ENCODE measurements at regions not wholly inside any gene's neighbourhood (a gene's known extent, or its start where the extent isn't known, plus 50 kb on each side); places are given as distances from the start of the nearest gene placed in this dataset.

- Histone ChIP-seq H3K36me3 (ENCODE audit: control insufficient read depth in 2 of 2, insufficient read depth in 2 of 2, low read length in 1 of 2) (no peaks in the 10 kb centered on the region), H3K9ac (ENCODE audit: control insufficient read depth, insufficient read depth, low read length) (no peak overlapping the region), H3K9me3 (replicated peaks; ENCODE audit: control insufficient read depth, insufficient read depth, low read length) (no peaks in the 10 kb centered on the region), H3K79me2 (ENCODE audit: control insufficient read depth, insufficient read depth, low read length) (no peaks in the 10 kb centered on the region), H3K4me2 (ENCODE audit: control insufficient read depth, insufficient read depth) (no peak overlapping the region), H2AFZ (ENCODE audit: control insufficient read depth, low read depth, low read length) (no peak overlapping the region), H3K27me3 (replicated peaks in 1 of 2; ENCODE audit: control insufficient read depth in 2 of 2, insufficient read depth in 2 of 2, low read length in 1 of 2) (no peaks in the 10 kb centered on the region), H3K4me1 (ENCODE audit: control insufficient read depth, insufficient read depth, low read length) (no peaks in the 10 kb centered on the region), H3K4me3 (no peak overlapping the region), H4K20me1 (ENCODE audit: control insufficient read depth, insufficient read depth) (no peaks in the 10 kb centered on the region), H3K27ac (ENCODE audit: control insufficient read depth, insufficient read depth) (no peak overlapping the region)
- DNase-seq (ENCODE audit: low read depth, low spot score) (no peak), ATAC-seq (no peak), FAIRE-seq (no peak)
- no TSS peak for BruUV-seq (replicated peaks)
- RAD21 ChIA-PET (ENCODE audit: unreplicated experiment) = no interaction called here
- WGBS (ENCODE audit: insufficient coverage, insufficient replicate concordance, low lambda C conversion rate, missing lambda C conversion rate) = 6% methylated on average over 1 of the region's 1 CpG
- in situ Hi-C loops (cut with MboI) (no loop called here), intact Hi-C loops (cut with micrococcal nuclease; ENCODE audit: unreplicated experiment) (no loop called here)
- SMC1A ChIA-PET (ENCODE audit: uncharacterized antibody, unreplicated experiment) = interaction anchor here (1.0 kb wide), 1 partner anchor 73 kb away, joined by 3 read pairs; no protein-coding TSS in a partner anchor
- POLR2A ChIA-PET = no interaction called here
- CTCF ChIA-PET = no interaction called here
- no peak for TF ChIP-seq IRF4 (IDR thresholded peaks at IDR 0.05; ENCODE audit: low read depth, low read length)
- TF ChIP-seq ZBTB11 (CRISPR knock-in tag; IDR thresholded peaks at IDR 0.05) = no peak
- no peak for TF ChIP-seq BRCA1 (IDR thresholded peaks at IDR 0.05; ENCODE audit: low read depth, low read length)
- no peak for TF ChIP-seq ZNF217 (IDR thresholded peaks at IDR 0.05)
- TF ChIP-seq ATF2 (IDR thresholded peaks at IDR 0.05; ENCODE audit: low read length) = no peak
- no peak for TF ChIP-seq ETV6 (conservative IDR thresholded peaks at IDR 0.05 in 1 of 2, IDR thresholded peaks at IDR 0.05 in 1 of 2; ENCODE audit: borderline replicate concordance in 1 of 2, low read depth in 1 of 2)
- no peak for TF ChIP-seq IKZF1 (conservative IDR thresholded peaks at IDR 0.05)
- TF ChIP-seq, protein P1, sequence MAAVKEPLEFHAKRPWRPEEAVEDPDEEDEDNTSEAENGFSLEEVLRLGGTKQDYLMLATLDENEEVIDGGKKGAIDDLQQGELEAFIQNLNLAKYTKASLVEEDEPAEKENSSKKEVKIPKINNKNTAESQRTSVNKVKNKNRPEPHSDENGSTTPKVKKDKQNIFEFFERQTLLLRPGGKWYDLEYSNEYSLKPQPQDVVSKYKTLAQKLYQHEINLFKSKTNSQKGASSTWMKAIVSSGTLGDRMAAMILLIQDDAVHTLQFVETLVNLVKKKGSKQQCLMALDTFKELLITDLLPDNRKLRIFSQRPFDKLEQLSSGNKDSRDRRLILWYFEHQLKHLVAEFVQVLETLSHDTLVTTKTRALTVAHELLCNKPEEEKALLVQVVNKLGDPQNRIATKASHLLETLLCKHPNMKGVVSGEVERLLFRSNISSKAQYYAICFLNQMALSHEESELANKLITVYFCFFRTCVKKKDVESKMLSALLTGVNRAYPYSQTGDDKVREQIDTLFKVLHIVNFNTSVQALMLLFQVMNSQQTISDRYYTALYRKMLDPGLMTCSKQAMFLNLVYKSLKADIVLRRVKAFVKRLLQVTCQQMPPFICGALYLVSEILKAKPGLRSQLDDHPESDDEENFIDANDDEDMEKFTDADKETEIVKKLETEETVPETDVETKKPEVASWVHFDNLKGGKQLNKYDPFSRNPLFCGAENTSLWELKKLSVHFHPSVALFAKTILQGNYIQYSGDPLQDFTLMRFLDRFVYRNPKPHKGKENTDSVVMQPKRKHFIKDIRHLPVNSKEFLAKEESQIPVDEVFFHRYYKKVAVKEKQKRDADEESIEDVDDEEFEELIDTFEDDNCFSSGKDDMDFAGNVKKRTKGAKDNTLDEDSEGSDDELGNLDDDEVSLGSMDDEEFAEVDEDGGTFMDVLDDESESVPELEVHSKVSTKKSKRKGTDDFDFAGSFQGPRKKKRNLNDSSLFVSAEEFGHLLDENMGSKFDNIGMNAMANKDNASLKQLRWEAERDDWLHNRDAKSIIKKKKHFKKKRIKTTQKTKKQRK (IDR thresholded peaks at IDR 0.05; ENCODE audit: low read depth, low read length) = no peak
- TF ChIP-seq, protein P2, sequence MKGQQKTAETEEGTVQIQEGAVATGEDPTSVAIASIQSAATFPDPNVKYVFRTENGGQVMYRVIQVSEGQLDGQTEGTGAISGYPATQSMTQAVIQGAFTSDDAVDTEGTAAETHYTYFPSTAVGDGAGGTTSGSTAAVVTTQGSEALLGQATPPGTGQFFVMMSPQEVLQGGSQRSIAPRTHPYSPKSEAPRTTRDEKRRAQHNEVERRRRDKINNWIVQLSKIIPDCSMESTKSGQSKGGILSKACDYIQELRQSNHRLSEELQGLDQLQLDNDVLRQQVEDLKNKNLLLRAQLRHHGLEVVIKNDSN (IDR thresholded peaks at IDR 0.05; ENCODE audit: borderline replicate concordance, extremely low read length, insufficient read depth, low read depth, low read length) = no peak
- TF ChIP-seq, protein P3, sequence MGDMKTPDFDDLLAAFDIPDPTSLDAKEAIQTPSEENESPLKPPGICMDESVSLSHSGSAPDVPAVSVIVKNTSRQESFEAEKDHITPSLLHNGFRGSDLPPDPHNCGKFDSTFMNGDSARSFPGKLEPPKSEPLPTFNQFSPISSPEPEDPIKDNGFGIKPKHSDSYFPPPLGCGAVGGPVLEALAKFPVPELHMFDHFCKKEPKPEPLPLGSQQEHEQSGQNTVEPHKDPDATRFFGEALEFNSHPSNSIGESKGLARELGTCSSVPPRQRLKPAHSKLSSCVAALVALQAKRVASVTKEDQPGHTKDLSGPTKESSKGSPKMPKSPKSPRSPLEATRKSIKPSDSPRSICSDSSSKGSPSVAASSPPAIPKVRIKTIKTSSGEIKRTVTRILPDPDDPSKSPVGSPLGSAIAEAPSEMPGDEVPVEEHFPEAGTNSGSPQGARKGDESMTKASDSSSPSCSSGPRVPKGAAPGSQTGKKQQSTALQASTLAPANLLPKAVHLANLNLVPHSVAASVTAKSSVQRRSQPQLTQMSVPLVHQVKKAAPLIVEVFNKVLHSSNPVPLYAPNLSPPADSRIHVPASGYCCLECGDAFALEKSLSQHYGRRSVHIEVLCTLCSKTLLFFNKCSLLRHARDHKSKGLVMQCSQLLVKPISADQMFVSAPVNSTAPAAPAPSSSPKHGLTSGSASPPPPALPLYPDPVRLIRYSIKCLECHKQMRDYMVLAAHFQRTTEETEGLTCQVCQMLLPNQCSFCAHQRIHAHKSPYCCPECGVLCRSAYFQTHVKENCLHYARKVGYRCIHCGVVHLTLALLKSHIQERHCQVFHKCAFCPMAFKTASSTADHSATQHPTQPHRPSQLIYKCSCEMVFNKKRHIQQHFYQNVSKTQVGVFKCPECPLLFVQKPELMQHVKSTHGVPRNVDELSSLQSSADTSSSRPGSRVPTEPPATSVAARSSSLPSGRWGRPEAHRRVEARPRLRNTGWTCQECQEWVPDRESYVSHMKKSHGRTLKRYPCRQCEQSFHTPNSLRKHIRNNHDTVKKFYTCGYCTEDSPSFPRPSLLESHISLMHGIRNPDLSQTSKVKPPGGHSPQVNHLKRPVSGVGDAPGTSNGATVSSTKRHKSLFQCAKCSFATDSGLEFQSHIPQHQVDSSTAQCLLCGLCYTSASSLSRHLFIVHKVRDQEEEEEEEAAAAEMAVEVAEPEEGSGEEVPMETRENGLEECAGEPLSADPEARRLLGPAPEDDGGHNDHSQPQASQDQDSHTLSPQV (IDR thresholded peaks at IDR 0.05) = no peak
- TF ChIP-seq NR2C2 (IDR thresholded peaks at IDR 0.05; ENCODE audit: borderline replicate concordance, control insufficient read depth, insufficient read length, low read depth) = no peak
Measured at GRCh38 chr3:103927896-103928295, 1438.8 kb upstream of the ALCAM start.
